Stimulated activated CD4-positive, alpha-beta T cell treated with anti-CD3 and anti-CD28 coated beads, Interleukin-1b, Interleukin-23, amount 100 ng/mL, for 4 hours (primary cell): ENCODE measurements at regions not wholly inside any gene's neighbourhood (a gene's known extent, or its start where the extent isn't known, plus 50 kb on each side); places are given as distances from the start of the nearest gene placed in this dataset.

Source experiments
- DNase-seq, 2 donors: peaks; one replicate each; pipeline ENCODE4 v3.0.0-alpha.2; 2020; ENCODE audit warnings: low read depth in 2 of 2

DNA sequence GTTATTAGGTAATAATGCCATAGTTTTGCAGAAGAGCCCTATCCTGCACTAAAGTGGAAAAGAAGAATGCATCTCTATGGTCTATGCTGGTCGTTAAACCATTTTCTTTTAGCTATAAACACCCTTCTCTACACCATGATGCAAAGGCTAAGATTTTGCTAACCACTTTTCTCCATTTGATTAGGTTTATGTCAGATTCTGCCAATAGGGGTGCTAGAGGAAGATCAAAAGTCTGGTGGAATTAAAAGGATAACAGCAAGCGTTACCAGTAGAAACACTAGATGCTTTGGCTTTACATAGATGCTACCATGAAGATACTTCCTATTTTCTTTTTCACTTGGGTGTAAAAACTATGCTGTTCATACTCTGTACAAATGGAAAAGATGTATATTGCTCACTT is 669.8 kb upstream of the ARPP21 start:
- DNase-seq: no peak

- DNase-seq: no peak
Measured at GRCh38 chr3:34972481-34972880, 666.8 kb upstream of the ARPP21 start.

DNA sequence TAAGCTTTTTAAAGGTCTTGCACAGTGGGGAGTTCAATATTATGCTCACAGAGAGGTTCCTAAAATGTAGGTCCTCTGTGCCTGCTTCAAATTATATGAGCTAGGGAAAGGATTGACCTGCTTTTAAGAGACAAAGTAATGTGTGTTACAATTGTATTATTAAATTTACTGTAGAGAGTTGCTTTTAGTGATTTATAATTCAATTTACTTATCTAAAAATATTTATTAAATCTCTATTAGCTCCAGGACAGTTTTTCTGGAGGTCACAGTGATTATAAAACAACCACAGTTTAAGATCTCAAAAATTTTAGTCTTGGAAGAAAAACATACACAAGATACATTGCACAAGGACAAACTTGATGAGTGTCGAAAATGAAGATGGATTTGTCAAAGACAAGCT is 665.7 kb upstream of the ARPP21 start:
- no peak for DNase-seq

- DNase-seq: no peak
Measured at GRCh38 chr3:34983631-34984030, 655.7 kb upstream of the ARPP21 start.

GRCh38 chr3:34988296-34988695 is 651.0 kb upstream of the ARPP21 start:
- DNase-seq: no peak

DNA sequence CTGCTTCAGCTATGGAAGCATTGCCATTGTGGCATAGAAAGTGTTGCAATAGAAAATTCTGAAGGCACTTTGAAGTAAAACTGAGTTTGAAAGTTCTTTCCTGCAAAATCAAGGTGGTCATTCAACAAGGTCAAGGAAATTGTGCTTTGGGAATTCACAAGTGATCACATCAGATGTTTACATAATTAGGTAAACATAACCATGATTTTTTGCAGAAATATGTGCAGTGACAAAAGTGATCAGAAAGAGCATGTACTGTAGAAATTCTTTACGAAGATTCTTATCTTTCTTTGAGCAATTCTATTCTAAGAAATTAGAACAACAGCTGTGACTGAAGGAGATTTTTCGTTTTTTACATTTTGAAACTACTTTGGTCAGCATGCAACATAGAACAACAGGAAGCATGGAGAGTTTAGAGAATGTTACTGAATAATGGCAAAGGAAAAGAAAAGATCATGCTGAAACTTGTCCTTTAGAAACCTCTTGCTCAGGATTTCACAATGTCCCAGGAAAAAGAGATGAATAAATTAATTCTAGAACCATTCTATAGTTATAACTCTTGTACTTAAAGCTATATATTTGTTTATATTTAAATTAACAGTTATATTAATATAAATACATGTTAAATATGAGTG is 643.4 kb upstream of the ARPP21 start:
- DNase-seq: no peak

DNA sequence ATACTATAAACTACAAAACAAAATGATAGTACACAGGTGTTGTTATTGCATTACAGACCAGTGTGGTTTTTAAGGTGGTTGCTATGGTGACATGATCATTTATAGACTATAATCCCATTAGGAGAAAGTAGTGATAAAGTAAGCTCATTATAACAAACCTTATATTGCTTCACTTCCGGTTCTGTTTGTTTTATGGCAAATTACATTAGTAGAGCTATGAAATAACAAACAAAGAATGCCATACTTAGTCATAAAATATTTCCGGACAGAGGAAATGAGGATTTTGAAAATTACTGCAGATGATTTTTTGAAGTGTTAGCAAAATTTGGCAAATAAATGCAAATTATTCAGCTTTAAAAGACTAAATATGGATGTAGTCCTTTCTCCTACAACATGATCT is 640.4 kb upstream of the ARPP21 start:
- no peak for DNase-seq

DNA sequence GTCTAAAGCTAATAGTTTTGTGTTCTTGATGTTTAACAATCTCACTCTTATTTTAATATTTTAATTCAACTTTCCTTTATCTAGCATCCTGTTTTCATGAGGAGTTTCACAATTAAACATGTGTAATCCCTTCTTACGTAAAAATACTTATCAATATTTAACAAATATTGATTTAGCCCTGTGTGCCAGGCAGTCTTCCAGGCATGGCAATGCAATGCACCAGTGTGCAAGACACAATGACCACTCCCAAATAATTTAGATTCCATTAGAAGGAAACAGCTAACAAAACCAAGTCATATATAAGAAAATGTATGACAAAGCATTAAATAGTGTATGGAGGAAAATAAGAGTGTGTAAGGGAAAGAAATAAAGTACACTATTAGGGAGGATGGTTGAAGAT is 627.1 kb upstream of the ARPP21 start:
- no peak for DNase-seq

DNA sequence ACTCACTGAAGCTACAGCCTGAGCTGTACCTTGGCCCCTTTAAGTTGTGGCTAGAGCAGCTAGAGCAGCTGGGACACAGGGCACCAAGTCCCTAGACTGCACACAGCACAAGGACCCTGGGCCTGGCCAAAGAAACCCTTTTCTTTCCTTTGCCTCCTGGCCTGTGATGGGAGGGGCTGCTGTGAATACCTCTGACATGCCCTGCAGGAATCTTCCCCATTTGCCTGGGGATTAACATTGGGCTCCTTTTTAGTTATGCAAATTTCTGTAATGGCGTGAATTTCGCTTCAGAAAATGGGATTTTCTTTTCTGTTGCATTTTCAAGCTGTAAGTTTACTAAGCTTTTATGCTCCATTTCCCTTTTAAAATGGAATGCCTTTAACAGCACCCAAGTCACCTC is 611.2 kb upstream of the ARPP21 start:
- no peak for DNase-seq

- no peak for DNase-seq
Measured at GRCh38 chr3:35042210-35042991, 596.9 kb upstream of the ARPP21 start.

DNA sequence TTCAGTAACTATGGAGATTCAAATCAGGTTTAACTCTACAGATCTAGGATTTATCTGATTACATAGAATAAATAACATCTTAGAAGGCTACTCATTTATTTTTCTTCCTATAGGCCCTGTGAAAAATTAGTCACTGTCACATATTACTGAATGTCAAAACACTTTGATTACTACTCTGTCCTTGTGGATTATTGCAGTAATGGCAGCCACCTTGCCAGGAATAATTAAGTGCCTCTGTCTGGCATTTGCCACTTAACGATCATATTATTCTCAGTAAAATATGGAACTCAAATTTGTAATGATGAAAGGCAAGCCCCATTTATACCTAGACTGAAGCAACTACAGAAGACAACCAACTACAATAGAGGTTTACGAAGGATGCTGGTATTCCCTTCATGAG is 596.3 kb upstream of the ARPP21 start:
- no peak for DNase-seq

DNA sequence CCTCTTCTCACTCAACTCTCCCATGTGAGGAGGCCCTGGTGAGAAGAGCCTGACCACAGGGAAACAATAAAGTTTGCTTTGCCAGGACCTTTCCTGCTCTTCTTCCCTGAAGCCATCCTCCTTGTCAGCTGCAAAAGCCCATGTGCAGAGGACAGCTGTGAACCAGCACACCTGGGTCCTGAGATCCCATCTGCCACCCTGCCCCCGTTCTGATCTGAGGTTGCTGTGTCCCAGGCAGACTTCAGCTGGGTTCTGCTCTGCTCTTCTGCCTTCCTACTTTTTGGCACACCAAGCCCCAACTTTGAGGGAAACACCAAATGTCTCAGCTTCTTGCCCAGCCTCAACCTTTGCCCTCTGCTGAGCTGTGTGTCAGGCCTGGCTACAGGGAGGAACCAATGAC is 595.1 kb upstream of the ARPP21 start:
- DNase-seq: no peak

DNA sequence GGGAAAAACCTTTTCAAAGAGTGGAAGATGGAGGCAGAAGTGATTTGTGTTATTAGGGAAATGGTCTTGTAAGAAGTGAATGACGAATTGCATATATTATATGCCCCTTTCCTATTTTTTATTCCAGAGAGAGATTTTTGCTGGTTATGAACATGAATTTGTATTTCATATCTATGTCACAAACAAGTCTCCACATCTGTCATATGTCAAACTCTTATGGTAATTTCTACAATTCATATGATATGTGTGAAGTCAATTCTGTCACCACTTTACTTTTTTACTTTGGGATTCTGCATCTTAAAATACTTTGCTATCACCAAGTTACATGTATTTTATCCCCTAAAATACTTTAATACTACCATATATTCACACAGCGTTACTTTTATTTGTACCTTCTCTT is 594.2 kb upstream of the ARPP21 start:
- no peak for DNase-seq

GRCh38 chr3:35064761-35065160 is 574.6 kb upstream of the ARPP21 start:
- DNase-seq: no peak

GRCh38 chr3:35065891-35066290 is 573.4 kb upstream of the ARPP21 start:
- DNase-seq: no peak

- DNase-seq: no peak
Measured at GRCh38 chr3:35067750-35068149, 571.6 kb upstream of the ARPP21 start.

GRCh38 chr3:35070088-35070487 is 569.2 kb upstream of the ARPP21 start:
- DNase-seq: no peak

DNA sequence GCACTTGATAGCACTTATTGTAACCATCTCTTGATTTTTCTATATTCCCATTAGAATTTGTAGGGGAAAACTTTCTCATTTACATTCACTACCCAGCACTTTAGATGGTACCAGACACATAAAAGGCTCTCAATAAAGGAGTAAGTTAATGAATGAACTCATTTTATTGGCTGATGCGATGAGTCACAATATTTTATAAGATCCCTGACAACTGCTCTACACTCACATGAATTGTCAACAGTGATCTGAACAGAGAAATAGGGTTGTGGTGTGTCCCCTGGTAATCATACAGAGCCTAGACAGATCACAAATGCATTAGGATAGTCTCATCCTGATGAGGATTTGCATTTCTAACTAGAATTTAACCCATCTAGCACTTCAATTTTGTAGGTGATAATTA is 567.6 kb upstream of the ARPP21 start:
- no peak for DNase-seq

DNA sequence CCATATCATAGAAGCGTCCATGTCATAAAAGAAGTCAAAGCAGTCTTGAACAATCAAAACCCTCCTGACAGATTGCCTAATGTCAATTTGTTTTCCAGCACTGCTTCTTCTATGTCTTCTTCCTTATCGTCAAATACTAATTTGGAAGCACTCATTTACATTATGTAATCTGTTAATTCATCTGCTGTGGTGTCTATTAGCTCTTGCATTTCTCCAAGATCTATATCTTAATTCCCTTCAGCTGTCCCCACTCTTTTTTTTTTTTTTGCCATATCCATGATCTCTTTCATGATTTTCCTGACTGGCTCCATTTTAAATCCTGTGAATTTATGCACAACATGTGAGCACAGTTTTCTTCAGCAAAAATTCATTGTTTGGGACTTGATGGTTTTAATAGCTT is 560.5 kb upstream of the ARPP21 start:
- DNase-seq: no peak

GRCh38 chr3:35079403-35079802 is 559.9 kb upstream of the ARPP21 start:
- DNase-seq: no peak

DNA sequence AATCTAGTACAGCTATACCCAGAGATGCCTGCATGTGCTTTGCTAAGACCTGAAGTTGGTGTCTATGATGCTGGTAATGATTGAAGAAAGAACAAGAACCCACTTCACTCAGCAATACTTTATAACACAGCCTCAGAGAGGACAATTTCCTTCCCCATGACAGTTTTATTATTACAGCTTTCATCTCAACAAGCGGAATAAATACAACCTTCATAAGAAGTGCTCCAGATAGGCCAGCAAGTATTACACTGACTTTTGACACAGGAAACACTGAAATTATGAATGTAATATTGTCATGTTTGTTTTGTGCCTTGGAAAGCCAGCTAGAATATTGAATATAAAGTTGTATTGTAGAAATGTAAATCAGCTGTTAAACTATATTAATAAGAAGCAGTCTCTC is 557.4 kb upstream of the ARPP21 start:
- DNase-seq: no peak

- no peak for DNase-seq
Measured at GRCh38 chr3:35088943-35089342, 550.4 kb upstream of the ARPP21 start.

DNA sequence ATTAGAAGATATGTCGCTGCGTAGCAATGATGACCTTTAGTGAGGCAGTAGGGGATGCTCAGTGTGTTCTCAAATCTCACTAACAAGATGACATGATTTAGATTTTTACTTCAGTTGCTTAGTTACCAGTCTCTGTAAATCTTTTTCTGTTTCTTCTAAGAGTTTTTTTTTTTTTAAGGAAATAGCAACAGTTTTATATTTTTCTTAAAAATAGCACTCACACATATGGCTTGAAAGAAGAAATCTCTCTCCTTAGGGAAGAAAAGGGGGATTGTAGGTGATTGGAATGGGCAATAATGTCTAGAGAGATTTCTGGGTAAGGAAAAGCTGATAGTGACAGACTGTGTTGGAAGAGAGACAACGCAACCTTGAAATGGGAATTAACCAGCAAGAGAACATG is 524.6 kb upstream of the ARPP21 start:
- DNase-seq: no peak

DNA sequence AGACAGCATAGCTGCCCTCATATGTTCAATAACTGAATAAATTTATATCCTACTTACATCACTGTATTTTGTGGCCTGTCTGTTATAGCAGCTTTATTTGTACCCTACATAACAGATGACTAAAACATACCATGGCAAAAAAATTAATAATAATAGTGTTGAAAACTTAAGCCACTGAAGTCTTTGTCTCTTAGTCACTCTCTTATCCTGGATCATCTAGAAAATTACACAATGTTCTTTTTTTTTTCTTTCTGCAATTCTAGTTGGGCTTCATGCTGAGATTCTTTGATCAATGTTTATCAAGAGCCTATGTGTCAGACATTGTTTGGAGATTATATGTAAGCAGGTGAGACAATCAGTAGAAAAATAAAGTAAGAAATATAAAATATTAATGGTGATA is 519.3 kb upstream of the ARPP21 start:
- no peak for DNase-seq
